Heart right ventricle (tissue), 16 donors: ENCODE measurements at regions not wholly inside any gene's neighbourhood (a gene's known extent, or its start where the extent isn't known, plus 50 kb on each side); places are given as distances from the start of the nearest gene placed in this dataset.
A peak's percentile ranks its signal among the peaks of the same experiment; 100 is the strongest.
"Not testable (repeated sequence)": the region's sequence is repeated elsewhere in the genome, so short reads cannot be mapped to it uniquely, and the experiment has no call there.

Source experiments
- ATAC-seq, 8 donors: fragments of 200-7000 bp; cut with Tn5 transposase; one replicate each; pipeline ENCODE4 v1.9.1; 2020; ENCODE audit warnings: mild to moderate bottlenecking in 8 of 8, moderate library complexity in 8 of 8, moderate number of reproducible peaks in 1 of 8
- DNase-seq, 2 donors: peaks; one replicate each; pipeline ENCODE4 v3.0.0-alpha.2; 2020
- H3K27ac ChIP-seq, 10 donors: fragments of 200-600 bp; sonication (generic) in 2 of 10; one replicate each; pipeline versions ENCODE4 v1.5.0 to v1.8.0; 2020 to 2022; ENCODE audit warnings: mild to moderate bottlenecking in 3 of 10
- H3K27me3 ChIP-seq, 7 donors: fragments of 200-600 bp; one replicate each; pipeline ENCODE4 v1.8.0; 2021 to 2022; ENCODE audit warnings: mild to moderate bottlenecking in 2 of 7
- H3K36me3 ChIP-seq, 9 donors: fragments of 200-600 bp; sonication (generic) in 1 of 9; one replicate each; pipeline versions ENCODE4 v1.5.0 to v1.8.0; 2020 to 2022; ENCODE audit warnings: mild to moderate bottlenecking in 2 of 9
- H3K4me1 ChIP-seq, 9 donors: fragments of 200-600 bp; sonication (generic) in 1 of 9; one replicate each; pipeline versions ENCODE4 v1.5.0 to v1.8.0; 2020 to 2022; ENCODE audit warnings: mild to moderate bottlenecking in 4 of 9
- H3K4me3 ChIP-seq, 10 donors: fragments of 200-600 bp; sonication (generic) in 2 of 10; one replicate each; pipeline versions ENCODE4 v1.5.0 to v1.8.0; 2020 to 2022; ENCODE audit warnings: mild to moderate bottlenecking in 7 of 10, moderate library complexity in 2 of 10
- H3K9me3 ChIP-seq, 11 donors: fragments of 200-600 bp in 10 of 11; sonication (generic) in 2 of 11; one replicate each; pipeline versions ENCODE4 v1.5.0 to v1.8.0; 2013 to 2022; ENCODE audit warnings: mild to moderate bottlenecking in 2 of 11, control low read depth in 1 of 11, moderate library complexity in 1 of 11
- WGBS, 2 donors: extraction: QIAGEN DNeasy Blood & Tissue Kit; methylation state at CpG; one replicate each; pipeline ENCODE4 v1.1.7; 2013; ENCODE audit warnings: inconsistent platforms in 1 of 2; 5-methylcytosine and 5-hydroxymethylcytosine counted together
- intact Hi-C, 10 donors: fragments of 100-400 bp; cut with DNase I; formaldehyde crosslinking; loops; one replicate each; pipeline versions ENCODE4 v1.11.1 to v1.14.2; 2022
- TF ChIP-seq, protein P1 (sequence below), 9 donors: fragments of 200-600 bp; sonication (generic) in 2 of 9; IDR thresholded peaks; one replicate each; pipeline versions ENCODE4 v1.5.0 to v1.8.0; 2021 to 2022; ENCODE audit warnings: antibody characterized with exemption in 9 of 9, mild to moderate bottlenecking in 5 of 9, moderate library complexity in 1 of 9
- donor health status: Arrhythmogenic right ventricular cardiomyopathy.
- donor health status: ischemic (EF 13 %, LVEDD 7.1; RV severe dilation, severe dysfunction).
- donor health status: healthy with polysubstance abuse.
- donor health status: DM: no; HTN: yes; CAD: no.
- donor health status: DM: no; HTN: no; CAD: no.
- donor health status: ischemic (EF 25% LVEDD 6.9; RV normal size, moderate dysfunction).
- donor health status: ischemic (EF 25% LVEDD 5.7; RV mildly dilated, moderate dysfunction).
- donor health status: healthy.
- donor health status: DM: yes; HTN: yes; CAD: no.
- donor health status: Ischemic cardiomyopathy.
- donor health status: ischemic (EF 35%, LVEDD 5.7; RV mildly dilated, moderate dysfunction).
- donor health status: nonischemic (EF 11% LVEDD 7.7; RV severe dilation, severe dysfunction).
- donor health status: DM: yes; HTN: yes; CAD: no.
- donor health status: PGD.
- donor health status: ischemic (EF 29% LVEDD 5.4; RV normal size, mild dysfunction).
- donor health status: nonischemic (EF 23%, LVEDD 6.1; RV moderate dilation, normal function).

DNA sequence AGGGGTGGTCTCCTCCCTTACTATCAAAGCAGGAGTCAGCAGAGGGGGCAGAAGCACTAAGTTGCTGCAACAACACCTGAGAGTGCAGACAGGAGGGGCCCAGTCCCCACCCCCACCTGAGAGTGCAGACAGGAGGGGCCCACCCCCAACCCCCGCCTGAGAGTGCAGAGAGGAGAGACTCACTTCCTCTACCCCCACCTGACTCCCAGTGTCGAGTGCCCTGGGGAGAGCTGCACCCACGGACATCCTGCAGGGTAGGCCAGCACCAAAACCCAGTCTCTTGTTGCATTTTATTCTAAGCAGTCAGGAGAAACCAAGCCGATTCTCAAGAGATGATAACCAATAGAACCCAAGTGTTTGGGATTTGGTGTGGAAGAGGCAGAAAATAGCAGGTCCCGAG lies 78.4 kb downstream of the NAPG start:
- no peak overlapping the region for H3K27ac ChIP-seq
- no peaks in the 10 kb centered on the region for H3K36me3 ChIP-seq
- DNase-seq (no peak), ATAC-seq (no peak)
- H3K27me3 ChIP-seq: no peaks in the 10 kb centered on the region
- WGBS, 2 donors: 86 to 87% methylated on average over 5 of the region's 5 CpGs
- H3K4me3 ChIP-seq: no peak overlapping the region
- intact Hi-C loops: loop anchor here in 1 of 10 donors (10.0 kb wide), 1 partner anchor 1631 kb away; no protein-coding TSS in a partner anchor
- H3K9me3 ChIP-seq: peaks cover 0 to 17% (median 0%) of the 10 kb centered on the region in 11 donors
- TF ChIP-seq, protein P1, sequence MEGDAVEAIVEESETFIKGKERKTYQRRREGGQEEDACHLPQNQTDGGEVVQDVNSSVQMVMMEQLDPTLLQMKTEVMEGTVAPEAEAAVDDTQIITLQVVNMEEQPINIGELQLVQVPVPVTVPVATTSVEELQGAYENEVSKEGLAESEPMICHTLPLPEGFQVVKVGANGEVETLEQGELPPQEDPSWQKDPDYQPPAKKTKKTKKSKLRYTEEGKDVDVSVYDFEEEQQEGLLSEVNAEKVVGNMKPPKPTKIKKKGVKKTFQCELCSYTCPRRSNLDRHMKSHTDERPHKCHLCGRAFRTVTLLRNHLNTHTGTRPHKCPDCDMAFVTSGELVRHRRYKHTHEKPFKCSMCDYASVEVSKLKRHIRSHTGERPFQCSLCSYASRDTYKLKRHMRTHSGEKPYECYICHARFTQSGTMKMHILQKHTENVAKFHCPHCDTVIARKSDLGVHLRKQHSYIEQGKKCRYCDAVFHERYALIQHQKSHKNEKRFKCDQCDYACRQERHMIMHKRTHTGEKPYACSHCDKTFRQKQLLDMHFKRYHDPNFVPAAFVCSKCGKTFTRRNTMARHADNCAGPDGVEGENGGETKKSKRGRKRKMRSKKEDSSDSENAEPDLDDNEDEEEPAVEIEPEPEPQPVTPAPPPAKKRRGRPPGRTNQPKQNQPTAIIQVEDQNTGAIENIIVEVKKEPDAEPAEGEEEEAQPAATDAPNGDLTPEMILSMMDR (IDR thresholded peaks at IDR 0.05): no peak
- H3K4me1 ChIP-seq: no peaks in the 10 kb centered on the region

DNA sequence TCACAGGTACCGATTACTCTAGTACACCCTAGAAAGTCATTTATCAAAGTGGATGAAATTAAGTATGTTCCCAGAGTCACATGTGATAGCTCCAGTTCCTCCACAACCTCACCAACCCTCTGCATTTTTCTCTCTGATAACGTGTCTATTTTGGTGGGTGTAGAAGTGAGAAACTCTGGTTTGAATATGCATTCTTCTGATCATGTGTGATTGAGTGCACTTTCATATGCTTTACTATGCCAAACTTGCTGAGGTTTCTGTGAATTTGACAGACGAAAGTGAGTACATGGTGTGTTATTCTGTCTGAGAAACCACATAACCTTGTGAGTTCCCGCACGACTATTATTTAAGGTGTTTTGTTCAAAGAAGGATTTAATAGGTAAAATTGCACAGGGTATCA lies 81.1 kb downstream of the NAPG start:
- H3K27ac ChIP-seq, DNase-seq, H3K4me1 ChIP-seq, H3K27me3 ChIP-seq, H3K4me3 ChIP-seq, H3K36me3 ChIP-seq: not testable (repeated sequence)
- H3K9me3 ChIP-seq: peaks cover 0 to 17% (median 0%) of the 10 kb centered on the region in 11 donors
- peak in 1 of 8 donors; percentile 31 for ATAC-seq
- intact Hi-C loops: loop anchor here in 1 of 10 donors (10.0 kb wide), 1 partner anchor 1628 kb away; no protein-coding TSS in a partner anchor
- 50 to 59% methylated on average over 5 of the region's 5 CpGs for WGBS, 2 donors

DNA sequence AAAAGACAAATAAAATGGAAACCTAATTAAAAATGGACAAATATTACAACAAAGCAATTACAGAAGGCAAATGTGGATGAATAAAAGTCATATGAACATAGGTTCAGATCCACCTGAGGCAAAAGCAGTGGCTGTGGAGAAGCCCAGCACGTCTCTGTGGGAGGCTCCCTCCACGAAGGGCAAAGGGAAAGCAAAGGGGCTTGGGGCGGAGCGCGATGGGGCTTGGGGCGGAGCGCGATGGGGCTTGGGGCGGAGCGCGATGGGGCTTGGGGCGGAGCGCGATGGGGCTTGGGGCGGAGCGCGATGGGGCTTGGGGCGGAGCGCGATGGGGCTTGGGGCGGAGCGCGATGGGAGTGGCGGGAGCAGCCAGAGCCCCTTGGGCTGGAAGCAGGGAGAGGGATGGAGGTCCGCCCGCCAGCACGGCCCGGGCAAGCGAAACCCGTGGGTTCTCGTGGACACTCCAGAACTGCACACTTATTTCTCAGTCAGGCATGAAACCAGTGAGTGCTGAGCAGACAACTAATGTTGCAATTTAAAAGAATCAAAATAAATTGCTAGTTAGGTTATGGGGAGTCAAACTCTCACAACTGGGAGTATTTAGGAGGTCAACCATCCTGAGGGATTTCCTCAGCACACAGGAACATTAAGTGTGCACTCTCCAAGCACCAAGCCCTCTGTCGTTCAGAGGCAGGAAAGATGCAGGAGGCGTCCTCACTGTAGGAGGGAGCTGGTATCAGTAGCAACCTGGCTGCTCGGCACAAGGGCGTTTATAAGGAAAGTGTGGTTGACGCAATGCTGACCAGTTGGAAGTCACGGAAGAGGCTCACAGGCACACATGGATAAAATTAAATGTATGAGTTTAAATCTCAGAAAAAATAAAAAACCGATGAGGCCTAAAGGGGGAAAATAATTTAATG lies 81.8 kb downstream of the NAPG start:
- not testable (repeated sequence) for H3K36me3 ChIP-seq, H3K27ac ChIP-seq, H3K4me1 ChIP-seq, DNase-seq, H3K27me3 ChIP-seq, H3K4me3 ChIP-seq
- peaks cover 0 to 17% (median 0%) of the 10 kb centered on the region in 11 donors for H3K9me3 ChIP-seq
- intact Hi-C loops: loop anchor here in 1 of 10 donors (10.0 kb wide), 1 partner anchor 1627 kb away; no protein-coding TSS in a partner anchor
- WGBS, 2 donors: 52 to 57% methylated on average over 13 to 26 of the region's 38 CpGs
- ATAC-seq: peak in 5 of 8 donors; percentile 49 to 80 (median 63)

DNA sequence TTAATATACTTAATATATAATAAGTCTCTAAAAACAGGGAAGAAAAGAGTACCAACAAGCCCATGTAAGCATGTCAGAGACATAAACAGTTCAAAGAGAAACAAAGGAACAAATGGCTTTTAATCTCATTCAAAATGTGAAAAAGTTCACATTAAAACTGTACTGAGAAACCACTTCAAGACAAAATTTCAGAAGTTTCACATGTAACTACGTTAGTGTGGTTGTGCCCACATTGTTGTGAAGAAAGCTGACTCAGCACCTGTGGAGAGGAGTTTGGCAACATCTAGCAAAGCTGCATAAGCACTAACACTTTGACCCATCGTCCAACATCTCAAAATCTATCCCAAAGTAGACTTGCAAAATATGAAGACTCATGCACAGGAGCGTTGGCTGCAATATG lies 82.6 kb downstream of the NAPG start:
- H3K4me3 ChIP-seq, H3K9me3 ChIP-seq, H3K27me3 ChIP-seq, H3K27ac ChIP-seq, ATAC-seq, DNase-seq, H3K4me1 ChIP-seq, H3K36me3 ChIP-seq: not testable (repeated sequence)
- intact Hi-C loops: loop anchor here in 1 of 10 donors (10.0 kb wide), 1 partner anchor 1626 kb away; no protein-coding TSS in a partner anchor
- WGBS, 2 donors: 78 to 89% methylated on average over 3 of the region's 3 CpGs

DNA sequence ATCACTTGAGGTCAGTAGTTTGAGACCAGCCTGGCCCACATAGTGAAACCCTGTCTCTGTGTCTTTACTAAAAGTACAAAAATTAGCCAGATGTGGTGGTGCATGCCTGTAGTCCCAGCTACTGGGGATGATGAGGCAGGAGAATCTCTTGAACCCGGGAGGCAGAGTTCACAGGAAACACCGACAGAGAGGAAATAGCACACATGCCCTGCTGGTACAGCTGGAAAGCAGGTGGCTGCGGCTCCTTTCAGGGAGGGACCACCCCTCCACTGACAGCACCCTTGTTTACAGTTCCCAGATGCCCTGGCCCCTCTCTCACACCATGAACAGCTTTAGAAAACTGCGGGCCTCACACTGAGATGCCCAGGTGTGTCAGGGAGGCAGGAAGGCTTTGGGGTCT lies 83.2 kb downstream of the NAPG start:
- DNase-seq, H3K9me3 ChIP-seq, H3K4me3 ChIP-seq, H3K4me1 ChIP-seq, ATAC-seq, H3K27me3 ChIP-seq, H3K36me3 ChIP-seq, H3K27ac ChIP-seq: not testable (repeated sequence)
- WGBS, 2 donors: 66 to 79% methylated on average over 4 of the region's 4 CpGs
- intact Hi-C loops: loop anchor here in 1 of 10 donors (10.0 kb wide), 1 partner anchor 1626 kb away; no protein-coding TSS in a partner anchor

DNA sequence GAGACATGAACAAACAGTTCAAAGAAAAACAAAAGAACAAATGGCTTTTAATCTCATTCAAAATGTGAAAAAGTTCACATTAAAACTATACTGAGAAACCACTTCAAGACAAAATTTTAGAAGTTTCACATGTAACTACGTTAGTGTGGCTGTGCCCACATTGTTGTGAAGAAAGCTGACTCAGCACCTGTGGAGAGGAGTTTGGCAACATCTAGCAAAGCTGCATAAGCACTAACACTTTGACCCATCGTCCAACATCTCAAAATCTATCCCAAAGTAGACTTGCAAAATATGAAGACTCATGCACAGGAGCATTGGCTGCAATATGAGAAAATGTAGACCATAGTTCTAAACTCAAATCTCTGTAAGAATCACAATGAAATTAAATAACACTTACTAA lies 87.4 kb downstream of the NAPG start:
- H3K4me3 ChIP-seq, H3K4me1 ChIP-seq, DNase-seq, intact Hi-C loops, H3K27ac ChIP-seq, ATAC-seq, H3K9me3 ChIP-seq, H3K36me3 ChIP-seq, H3K27me3 ChIP-seq: not testable (repeated sequence)
- WGBS, 2 donors: 63 to 79% methylated on average over 1 to 2 of the region's 2 CpGs

DNA sequence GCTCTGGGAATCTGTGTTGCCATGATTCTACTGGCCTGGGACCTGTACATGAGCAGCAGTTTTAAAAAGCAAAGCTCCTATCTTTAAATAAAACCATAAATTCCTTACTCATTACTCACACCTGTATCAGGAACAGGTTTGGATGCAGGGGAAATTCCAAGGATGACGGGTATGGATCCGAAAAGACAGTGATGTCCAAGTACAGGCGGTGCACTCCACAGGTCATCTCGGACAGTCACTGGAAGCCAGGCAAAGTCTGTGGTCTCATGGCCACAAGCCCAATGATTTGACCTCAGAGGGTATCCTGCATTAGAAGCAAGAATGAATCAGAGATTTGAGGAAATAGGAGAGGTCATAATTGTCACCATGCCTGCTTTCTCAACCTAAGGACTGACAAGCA lies 90.9 kb downstream of the NAPG start:
- H3K27me3 ChIP-seq, H3K4me3 ChIP-seq, intact Hi-C loops, H3K4me1 ChIP-seq, DNase-seq, ATAC-seq, H3K36me3 ChIP-seq, H3K9me3 ChIP-seq, H3K27ac ChIP-seq: not testable (repeated sequence)
- 71 to 78% methylated on average over 4 of the region's 4 CpGs for WGBS, 2 donors

DNA sequence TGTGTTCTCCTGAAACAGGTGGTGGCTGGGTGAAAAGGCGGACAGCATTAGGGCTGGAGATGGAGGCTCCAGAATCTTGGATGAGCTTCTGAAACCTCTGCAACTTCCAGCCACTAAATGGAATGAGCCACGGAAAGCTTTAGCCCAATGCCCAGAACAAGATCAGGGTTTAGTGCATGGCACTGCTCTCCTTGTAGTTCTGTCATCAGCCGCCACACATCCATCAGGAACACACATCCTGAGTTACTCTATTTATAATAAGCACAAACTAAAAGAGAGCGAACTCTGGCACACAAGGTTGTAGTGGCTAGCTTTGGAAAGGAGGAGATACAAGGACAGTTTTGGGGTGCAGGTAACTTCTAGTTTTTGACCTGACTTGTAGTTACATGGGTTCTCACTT lies 93.0 kb downstream of the NAPG start:
- peak in 6 of 8 donors; percentile 73 to 88 (median 79) for ATAC-seq
- H3K27ac ChIP-seq, H3K4me3 ChIP-seq, H3K9me3 ChIP-seq, DNase-seq, intact Hi-C loops, H3K36me3 ChIP-seq, H3K4me1 ChIP-seq, H3K27me3 ChIP-seq: not testable (repeated sequence)
- WGBS, 2 donors: 49 to 62% methylated on average over 2 of the region's 4 CpGs

DNA sequence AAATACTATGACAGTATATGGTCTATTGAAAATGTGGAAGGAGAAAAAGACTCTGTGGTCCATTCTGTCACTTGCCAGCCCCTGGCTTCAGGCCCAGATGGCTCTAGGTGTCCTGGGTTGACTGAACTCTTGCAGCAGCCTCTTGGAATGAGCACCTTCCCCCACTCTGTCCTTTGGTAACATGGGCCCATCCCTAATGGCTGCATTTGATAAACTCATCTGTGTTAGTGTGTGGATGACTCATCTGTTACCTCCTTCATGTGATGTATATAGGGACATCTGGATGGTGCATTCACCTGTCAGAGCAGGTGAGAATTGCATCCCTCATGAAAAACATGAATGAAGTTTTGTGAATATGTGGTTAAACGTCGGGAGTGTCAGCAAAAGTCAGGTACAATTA lies 93.5 kb downstream of the NAPG start:
- H3K4me3 ChIP-seq, H3K9me3 ChIP-seq, intact Hi-C loops, H3K36me3 ChIP-seq, H3K27me3 ChIP-seq, ATAC-seq, H3K4me1 ChIP-seq, DNase-seq, H3K27ac ChIP-seq: not testable (repeated sequence)
- 87 to 93% methylated on average over 2 of the region's 2 CpGs for WGBS, 2 donors

DNA sequence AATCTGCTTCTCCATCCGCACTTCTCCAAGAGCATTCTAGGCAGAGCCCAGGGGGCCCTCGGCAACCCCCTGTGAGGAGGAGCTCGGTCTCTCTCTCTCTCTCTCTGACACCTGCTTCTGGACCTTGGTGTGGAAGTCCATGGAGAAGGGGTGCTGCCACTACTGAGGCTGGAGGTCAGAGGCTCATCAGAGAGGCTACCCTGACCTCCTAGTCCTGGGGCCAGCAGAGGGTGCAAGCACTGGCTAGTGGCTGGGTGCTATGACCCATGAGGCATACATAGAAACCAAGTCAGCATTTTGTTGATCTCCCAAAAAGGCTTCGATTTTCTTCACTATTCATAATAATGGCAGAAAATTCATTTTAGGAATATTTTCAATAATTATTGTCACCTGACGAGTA lies 94.0 kb downstream of the NAPG start:
- H3K27ac ChIP-seq, ATAC-seq, H3K4me1 ChIP-seq, H3K36me3 ChIP-seq, H3K4me3 ChIP-seq, H3K9me3 ChIP-seq, intact Hi-C loops, H3K27me3 ChIP-seq, DNase-seq: not testable (repeated sequence)
- 88 to 90% methylated on average over 5 of the region's 5 CpGs for WGBS, 2 donors
